GM21737 (cell line): ENCODE measurements at regions not wholly inside any gene's neighbourhood (a gene's known extent, or its start where the extent isn't known, plus 50 kb on each side); places are given as distances from the start of the nearest gene placed in this dataset.

Experiments used
- ATAC-seq: cut with Tn5 transposase; IDR thresholded peaks from one replicate; pipeline ENCODE4 v1.9.1; 2021; ENCODE audit warnings: mild to moderate bottlenecking, moderate library complexity; ENCODE audit not compliant: unreplicated experiment

DNA sequence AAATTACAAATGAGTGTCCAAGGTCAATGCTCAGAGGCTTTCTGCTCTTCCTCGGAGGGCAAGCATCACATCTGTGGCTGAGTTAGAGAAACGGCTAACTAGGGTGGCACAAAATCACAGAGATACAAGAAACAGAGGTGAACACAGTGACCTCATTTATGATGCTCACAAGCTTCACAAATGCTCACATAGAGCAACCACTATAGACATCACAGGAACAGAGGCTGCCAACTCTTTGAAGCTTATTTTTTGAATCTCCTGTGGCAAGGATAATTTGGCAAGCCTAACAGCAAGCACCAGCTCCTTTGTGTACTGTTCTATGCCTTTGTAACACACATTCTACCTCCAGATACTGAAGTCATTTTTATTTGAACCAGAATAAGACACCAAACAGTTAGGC lies 416.5 kb upstream of the DDI1 start:
- ATAC-seq: no peak

GRCh38 chr11:103622296-103622695 lies 414.1 kb upstream of the DDI1 start:
- ATAC-seq: no peak

GRCh38 chr11:103623933-103624332 lies 412.5 kb upstream of the DDI1 start:
- ATAC-seq: no peak

- no peak for ATAC-seq
Measured at GRCh38 chr11:103624708-103625623, 411.5 kb upstream of the DDI1 start.

- ATAC-seq: no peak
Measured at GRCh38 chr11:103625624-103625965, 410.8 kb upstream of the DDI1 start.

- ATAC-seq: no peak
Measured at GRCh38 chr11:103628121-103628520, 408.3 kb upstream of the DDI1 start.

GRCh38 chr11:103631841-103632240 lies 404.6 kb upstream of the DDI1 start:
- no peak for ATAC-seq

DNA sequence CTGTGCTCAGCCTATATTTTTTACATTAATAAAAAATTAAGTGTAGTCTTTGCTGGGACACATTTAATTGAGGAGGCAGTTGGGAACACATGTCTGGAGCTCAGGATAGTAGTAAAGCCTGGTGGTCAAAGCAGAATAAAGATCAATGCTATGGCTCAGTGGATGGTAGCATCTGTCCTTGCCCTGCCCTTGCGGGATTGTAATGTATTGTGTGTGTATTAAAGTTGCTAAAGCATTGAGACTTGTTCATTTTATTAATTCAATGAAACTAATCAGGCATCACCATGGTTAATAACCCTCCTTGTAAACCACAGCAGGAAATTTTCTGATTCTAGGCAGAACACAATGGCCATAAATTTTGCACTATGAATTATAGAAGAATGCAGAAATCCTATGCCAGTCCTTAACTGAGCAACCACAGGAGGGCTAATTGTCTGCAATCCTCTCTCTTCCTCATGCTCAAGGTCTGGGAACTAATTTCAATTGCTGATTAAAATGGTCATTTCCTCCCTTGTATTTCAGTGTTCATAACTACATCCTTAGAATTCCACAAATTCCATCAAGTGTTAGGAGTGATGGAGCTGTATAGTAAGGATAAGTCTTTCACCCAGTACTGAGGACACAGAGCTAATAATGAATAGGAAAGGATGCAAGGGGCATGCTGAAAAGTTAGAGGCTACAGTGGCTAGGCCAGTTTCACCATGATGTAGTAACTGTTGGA lies 403.2 kb upstream of the DDI1 start:
- ATAC-seq: no peak

DNA sequence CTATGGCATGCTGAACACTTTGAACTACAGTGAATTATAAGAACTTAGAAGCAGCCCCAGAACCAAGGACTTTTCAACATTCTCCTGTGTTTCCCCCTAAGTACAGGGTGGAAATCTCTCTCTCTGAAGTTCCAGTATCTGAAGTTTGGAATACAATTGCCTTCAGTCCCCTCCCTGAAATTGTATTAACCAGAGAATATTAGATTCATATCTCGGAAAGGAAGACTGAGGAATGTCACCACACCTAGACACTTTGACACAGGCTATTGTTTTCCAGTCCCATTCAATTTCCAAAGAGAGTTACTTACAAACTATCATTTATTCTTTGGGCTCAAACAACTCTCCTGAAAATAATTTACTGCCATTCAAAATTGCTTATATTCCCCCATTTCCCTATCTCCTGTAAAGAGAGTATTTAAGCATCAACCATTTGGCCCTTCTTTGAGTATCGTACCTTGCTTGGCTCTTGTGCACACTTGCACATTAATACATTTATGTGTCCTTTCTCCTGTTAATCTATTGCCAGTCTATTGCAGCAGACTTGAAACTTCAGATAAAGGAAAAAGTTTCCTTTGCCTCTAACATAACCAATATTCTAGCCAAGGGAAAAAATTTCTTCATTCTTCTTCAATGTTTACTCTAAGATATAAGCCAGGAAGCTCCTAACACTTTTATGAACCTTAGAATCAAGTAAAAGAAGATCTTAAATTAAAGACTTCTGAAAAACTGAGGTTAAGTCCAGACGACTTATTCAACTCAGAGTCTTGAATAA lies 402.4 kb upstream of the DDI1 start:
- no peak for ATAC-seq

GRCh38 chr11:103636232-103636631 lies 400.2 kb upstream of the DDI1 start:
- ATAC-seq: no peak

DNA sequence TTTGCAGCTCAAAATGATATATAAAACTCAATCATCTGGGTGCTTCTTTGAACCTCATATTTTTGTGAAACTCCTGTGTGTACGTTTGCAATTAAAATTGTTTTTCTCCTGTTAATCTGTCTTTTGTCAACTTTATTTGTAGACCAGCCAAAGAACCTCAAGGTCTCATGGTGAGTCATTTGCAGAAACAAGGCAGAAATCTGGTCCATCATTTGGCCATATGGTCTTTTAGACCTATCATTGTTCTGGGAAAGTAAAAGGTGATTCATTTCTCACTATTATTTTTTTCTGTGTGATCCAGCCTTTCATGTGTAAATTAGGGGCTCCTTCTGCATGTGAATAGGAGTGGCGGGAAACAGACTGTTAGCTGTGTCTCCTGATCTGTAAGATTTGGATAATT lies 399.1 kb upstream of the DDI1 start:
- ATAC-seq: no peak

GRCh38 chr11:103637831-103638230 lies 398.6 kb upstream of the DDI1 start:
- ATAC-seq: no peak

GRCh38 chr11:103644676-103645075 lies 391.8 kb upstream of the DDI1 start:
- ATAC-seq: no peak

DNA sequence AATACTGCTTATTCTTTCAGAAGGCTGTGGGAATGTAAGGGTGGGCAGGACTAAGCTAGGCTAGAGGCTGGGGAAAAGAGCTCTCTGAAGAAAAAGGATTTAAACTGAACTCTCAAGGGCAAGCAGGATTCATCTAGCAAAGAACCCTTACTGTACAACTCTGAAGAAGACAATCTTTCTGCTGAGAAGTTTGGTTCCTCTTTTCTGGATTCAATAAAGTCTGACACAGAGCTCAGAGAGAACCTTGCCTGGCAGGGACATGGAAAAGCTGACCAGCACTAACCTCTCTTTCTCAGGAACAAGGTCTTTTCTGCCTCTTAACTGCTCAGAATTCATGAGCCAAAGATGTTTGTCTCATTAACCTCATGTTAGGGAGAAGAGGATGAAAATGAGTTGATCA lies 388.4 kb upstream of the DDI1 start:
- ATAC-seq: no peak

GRCh38 chr11:103648670-103649400 lies 387.6 kb upstream of the DDI1 start:
- peak; percentile 52 for ATAC-seq

GRCh38 chr11:103649401-103649895 lies 387.0 kb upstream of the DDI1 start:
- ATAC-seq: no peak

DNA sequence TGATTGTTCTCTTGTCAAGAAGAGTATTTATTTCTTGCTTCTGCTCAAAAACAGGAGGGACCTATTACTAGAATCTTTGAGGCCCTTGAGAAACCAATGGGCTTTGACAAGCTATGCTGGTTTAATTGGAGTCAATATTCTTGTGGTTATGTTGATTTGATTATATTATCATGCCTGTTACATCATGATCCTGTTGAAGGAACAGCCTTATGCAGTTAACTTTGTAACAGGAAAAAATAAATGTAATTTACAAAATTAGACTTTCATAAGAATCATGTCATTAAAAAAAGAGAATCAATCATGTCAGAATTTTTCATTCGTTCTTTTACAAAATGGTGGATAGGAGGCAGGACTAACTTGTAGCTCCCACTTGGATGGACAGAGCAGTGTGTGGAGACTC lies 386.1 kb upstream of the DDI1 start:
- ATAC-seq: no peak

DNA sequence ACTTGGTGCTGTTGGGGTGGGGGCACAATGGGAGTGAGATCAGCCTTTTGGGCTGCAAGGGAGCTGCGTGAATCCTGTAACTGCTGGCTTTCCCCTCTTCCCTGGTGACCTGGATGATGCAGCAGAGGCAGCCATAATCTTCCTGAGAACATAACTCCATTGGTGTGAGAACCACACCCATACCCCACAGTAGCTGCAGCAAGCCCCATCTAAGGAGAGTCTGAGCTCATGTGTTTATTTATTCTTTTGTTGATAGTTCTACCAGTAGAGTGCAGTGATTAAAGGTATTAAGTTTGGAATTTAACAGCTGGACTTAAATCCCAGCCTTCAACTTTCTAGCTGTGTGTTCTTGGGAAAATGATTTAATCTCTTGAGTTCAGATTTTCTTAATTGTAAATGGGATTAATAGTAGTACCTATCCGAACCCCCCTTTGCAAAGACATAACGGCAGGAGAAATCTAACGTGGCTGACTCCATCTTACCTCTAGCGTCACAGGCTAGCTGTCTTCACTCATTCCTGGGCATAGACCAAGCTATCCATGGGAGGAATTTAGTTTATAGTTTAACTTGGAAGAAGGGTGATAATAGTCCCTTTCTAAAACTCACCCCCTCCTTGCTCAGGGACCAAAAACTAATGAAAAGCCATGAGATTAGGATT lies 385.0 kb upstream of the DDI1 start:
- ATAC-seq: no peak

- no peak for ATAC-seq
Measured at GRCh38 chr11:103652013-103652412, 384.4 kb upstream of the DDI1 start.

- no peak for ATAC-seq
Measured at GRCh38 chr11:103656382-103656781, 380.1 kb upstream of the DDI1 start.
